Smooth muscle cell (in vitro differentiated cells): ENCODE measurements at regions not wholly inside any gene's neighbourhood (a gene's known extent, or its start where the extent isn't known, plus 50 kb on each side); places are given as distances from the start of the nearest gene placed in this dataset.

Experiments
- DNase-seq: peaks from one replicate; lab custom pipeline; 2025; ENCODE audit not compliant: unreplicated experiment; lab: John Stamatoyannopoulos, UW
- H2AFZ ChIP-seq: fragments of 200-600 bp; sonication (generic); 2 replicates; pipeline ENCODE4 v1.6.0; 2016; ENCODE audit warnings: antibody characterized with exemption, low read depth, mild to moderate bottlenecking
- H3F3A ChIP-seq: fragments of 200-600 bp; sonication (generic); 2 replicates; pipeline ENCODE4 v1.6.0; 2017; ENCODE audit warnings: antibody characterized with exemption, low read depth
- H3K27ac ChIP-seq: fragments of 200-600 bp; sonication (generic); 2 replicates; pipeline ENCODE4 v1.5.1; 2016; ENCODE audit warnings: low read depth, mild to moderate bottlenecking
- H3K27me3 ChIP-seq: fragments of 200-600 bp; sonication (generic); 2 replicates; pipeline ENCODE4 v1.6.1; 2016; ENCODE audit warnings: low read depth, mild to moderate bottlenecking
- H3K36me3 ChIP-seq: fragments of 200-600 bp; sonication (generic); 2 replicates; pipeline ENCODE4 v1.5.1; 2016; ENCODE audit warnings: low read depth
- H3K4me1 ChIP-seq: fragments of 200-600 bp; sonication (generic); 2 replicates; pipeline ENCODE4 v1.5.1; 2016; ENCODE audit warnings: low read depth
- H3K4me2 ChIP-seq: fragments of 200-600 bp; sonication (generic); 2 replicates; pipeline ENCODE4 v1.6.0; 2016; ENCODE audit warnings: mild to moderate bottlenecking
- H3K4me3 ChIP-seq: fragments of 200-600 bp; sonication (generic); 2 replicates; pipeline ENCODE4 v1.5.1; 2016; ENCODE audit warnings: mild to moderate bottlenecking
- H3K79me2 ChIP-seq: fragments of 200-600 bp; sonication (generic); 2 replicates; pipeline ENCODE4 v1.6.0; 2016; ENCODE audit warnings: low read depth, mild to moderate bottlenecking
- H3K9ac ChIP-seq: fragments of 200-600 bp; sonication (generic); 2 replicates; pipeline ENCODE4 v1.6.0; 2016; ENCODE audit warnings: low read depth
- H3K9me3 ChIP-seq: fragments of 200-600 bp; sonication (generic); replicated peaks from 2 replicates; pipeline ENCODE4 v1.5.1; 2016; ENCODE audit warnings: low read depth
- H4K20me1 ChIP-seq: fragments of 200-600 bp; sonication (generic); 2 replicates; pipeline ENCODE4 v1.6.0; 2016; ENCODE audit warnings: low read depth
- CTCF ChIP-seq: fragments of 200-600 bp; sonication (generic); IDR thresholded peaks from 2 replicates; pipeline ENCODE4 v1.5.1; 2017; ENCODE audit warnings: borderline replicate concordance, mild to moderate bottlenecking, antibody characterized with exemption; ENCODE audit not compliant: insufficient read depth, poor library complexity, severe bottlenecking
- WGBS: methylation state at CpG from one replicate; pipeline ENCODE4 v1.1.7; 2016; ENCODE audit warnings: low lambda C conversion rate; 5-methylcytosine and 5-hydroxymethylcytosine counted together

GRCh38 chr5:160485364-160485969 is 63.8 kb downstream of the PTTG1 start:
- no peak overlapping the region for H3K9ac ChIP-seq
- H2AFZ ChIP-seq, result no peak overlapping the region
- no peaks in the 10 kb centered on the region for H3K36me3 ChIP-seq
- DNase-seq, result no peak
- H3K4me3 ChIP-seq, result no peak overlapping the region
- peak overlapping the region; percentile 49 for H3K27ac ChIP-seq
- H3K4me2 ChIP-seq, result no peak overlapping the region
- WGBS, result 52% methylated on average over 5 of the region's 5 CpGs
- peaks cover 30% of the 10 kb centered on the region for H3K79me2 ChIP-seq
- H3K4me1 ChIP-seq, result no peaks in the 10 kb centered on the region
- no peaks in the 10 kb centered on the region for H3K27me3 ChIP-seq
- H3K9me3 ChIP-seq, result no peaks in the 10 kb centered on the region
- H4K20me1 ChIP-seq, result peaks cover 7% of the 10 kb centered on the region
- peaks cover 4% of the 10 kb centered on the region for H3F3A ChIP-seq
- no peak for TF ChIP-seq CTCF

- no peak for DNase-seq
- Histone ChIP-seq H3K9ac (no peak overlapping the region), H3K27ac (no peak overlapping the region), H3K9me3 (no peaks in the 10 kb centered on the region), H4K20me1 (peaks cover 3% of the 10 kb centered on the region), H2AFZ (no peak overlapping the region), H3K4me3 (no peak overlapping the region), H3K4me2 (no peak overlapping the region), H3K79me2 (peaks cover 19% of the 10 kb centered on the region), H3K27me3 (no peaks in the 10 kb centered on the region), H3F3A (peaks cover 9% of the 10 kb centered on the region), H3K4me1 (no peaks in the 10 kb centered on the region), H3K36me3 (no peaks in the 10 kb centered on the region)
- 72% methylated on average over 7 of the region's 7 CpGs for WGBS
- no peak for TF ChIP-seq CTCF
Measured at GRCh38 chr5:160486573-160486972, 64.9 kb downstream of the PTTG1 start.

- Histone ChIP-seq H3K36me3 (no peaks in the 10 kb centered on the region), H3K9me3 (no peaks in the 10 kb centered on the region), H3K27ac (peak overlapping the region; percentile 19), H3K79me2 (peaks cover 9% of the 10 kb centered on the region), H3K4me3 (no peak overlapping the region), H4K20me1 (no peaks in the 10 kb centered on the region), H3K4me1 (no peaks in the 10 kb centered on the region), H2AFZ (no peak overlapping the region), H3K27me3 (no peaks in the 10 kb centered on the region), H3K9ac (no peak overlapping the region), H3F3A (peaks cover 7% of the 10 kb centered on the region), H3K4me2 (no peak overlapping the region)
- TF ChIP-seq CTCF, result no peak
- no peak for DNase-seq
- WGBS, result 86% methylated on average over 6 of the region's 6 CpGs
Measured at GRCh38 chr5:160488394-160489325, 67.0 kb downstream of the PTTG1 start.
